ENCODE measurements at regions not wholly inside any gene's neighbourhood (a gene's known extent, or its start where the extent isn't known, plus 50 kb on each side); places are given as distances from the start of the nearest gene placed in this dataset.

GRCh38 chr3:111314181-111314873 lies 227.7 kb upstream of the CD96 start:
- no peak for DNase-seq

GRCh38 chr3:111314898-111315297 lies 227.1 kb upstream of the CD96 start:
- no peak for DNase-seq

- no peak for DNase-seq
Measured at GRCh38 chr3:111315930-111316587, 225.9 kb upstream of the CD96 start.

- no peak for DNase-seq
Measured at GRCh38 chr3:111318289-111318688, 223.7 kb upstream of the CD96 start.

GRCh38 chr3:111319598-111319997 lies 222.4 kb upstream of the CD96 start:
- no peak for DNase-seq

- no peak for DNase-seq
Measured at GRCh38 chr3:111321786-111322185, 220.2 kb upstream of the CD96 start.

- DNase-seq, result no peak
Measured at GRCh38 chr3:111323019-111323418, 219.0 kb upstream of the CD96 start.

- no peak for DNase-seq
Measured at GRCh38 chr3:111324151-111324550, 217.8 kb upstream of the CD96 start.

- DNase-seq, result no peak
Measured at GRCh38 chr3:111324645-111325044, 217.4 kb upstream of the CD96 start.

- DNase-seq, result no peak
Measured at GRCh38 chr3:111325160-111325718, 216.8 kb upstream of the CD96 start.

GRCh38 chr3:111326144-111326995 lies 215.6 kb upstream of the CD96 start:
- no peak for DNase-seq

- DNase-seq, result no peak
Measured at GRCh38 chr3:111331306-111331705, 210.7 kb upstream of the CD96 start.

GRCh38 chr3:111331912-111332311 lies 210.1 kb upstream of the CD96 start:
- no peak for DNase-seq

- no peak for DNase-seq
Measured at GRCh38 chr3:111332488-111333080, 209.4 kb upstream of the CD96 start.

- DNase-seq, result no peak
Measured at GRCh38 chr3:111333642-111334041, 208.4 kb upstream of the CD96 start.

- DNase-seq, result no peak
Measured at GRCh38 chr3:111335512-111336303, 206.3 kb upstream of the CD96 start.

GRCh38 chr3:111336511-111336910 lies 205.5 kb upstream of the CD96 start:
- DNase-seq, result no peak

GRCh38 chr3:111338059-111338698 lies 203.8 kb upstream of the CD96 start:
- peak; percentile 12 to 27 for DNase-seq

GRCh38 chr3:111339017-111339416 lies 203.0 kb upstream of the CD96 start:
- DNase-seq, result no peak

- DNase-seq, result no peak
Measured at GRCh38 chr3:111351334-111351733, 190.7 kb upstream of the CD96 start.

- DNase-seq, result no peak
Measured at GRCh38 chr3:111352585-111352984, 189.4 kb upstream of the CD96 start.
